ENCODE measurements at regions not wholly inside any gene's neighbourhood (a gene's known extent, or its start where the extent isn't known, plus 50 kb on each side); places are given as distances from the start of the nearest gene placed in this dataset.

- no peaks in the 10 kb centered on the region for H3K79me2 ChIP-seq (ENCODE audit: control insufficient read depth, low read length)
- no peak overlapping the region for H3K4me2 ChIP-seq (ENCODE audit: low read length)
- no peaks in the 10 kb centered on the region for H3K27me3 ChIP-seq (ENCODE audit: control insufficient read depth, low read length)
- no peaks in the 10 kb centered on the region for H3K36me3 ChIP-seq (ENCODE audit: control insufficient read depth, low read length)
- no peak overlapping the region for H3K4me3 ChIP-seq (ENCODE audit: low read length)
- H3K4me1 ChIP-seq (ENCODE audit: control insufficient read depth, low read length), result no peaks in the 10 kb centered on the region
- no peak for TF ChIP-seq EZH2phosphoT487 (IDR thresholded peaks at IDR 0.05; ENCODE audit: borderline replicate concordance, low read length)
- TF ChIP-seq CTCF (IDR thresholded peaks at IDR 0.05; ENCODE audit: low read depth, low read length, poor library complexity, severe bottlenecking), result no peak
- H4K20me1 ChIP-seq (ENCODE audit: control insufficient read depth, insufficient read depth, low read depth, low read length), result no peaks in the 10 kb centered on the region
- no peaks in the 10 kb centered on the region for H3K9me2 ChIP-seq (replicated peaks; ENCODE audit: control insufficient read depth, low read length)
- no peaks in the 10 kb centered on the region for H3F3A ChIP-seq (ENCODE audit: control insufficient read depth, insufficient read depth)
- no peaks in the 10 kb centered on the region for H3K9me3 ChIP-seq (ENCODE audit: control insufficient read depth, insufficient read depth, low read length)
- no peak overlapping the region for H3K27ac ChIP-seq (ENCODE audit: low read depth, low read length)
Observed at GRCh38 chr4:188374871-188375270, 235.6 kb downstream of the TRIML1 start.

- Histone ChIP-seq H3K27me3 (ENCODE audit: control insufficient read depth, low read length) (no peaks in the 10 kb centered on the region), H3K4me2 (ENCODE audit: low read length) (no peak overlapping the region), H3K4me1 (ENCODE audit: control insufficient read depth, low read length) (no peaks in the 10 kb centered on the region), H3K27ac (ENCODE audit: low read depth, low read length) (no peak overlapping the region), H3K9me3 (ENCODE audit: control insufficient read depth, insufficient read depth, low read length) (no peaks in the 10 kb centered on the region), H4K20me1 (ENCODE audit: control insufficient read depth, insufficient read depth, low read depth, low read length) (no peaks in the 10 kb centered on the region), H3F3A (ENCODE audit: control insufficient read depth, insufficient read depth) (no peaks in the 10 kb centered on the region), H3K79me2 (ENCODE audit: control insufficient read depth, low read length) (no peaks in the 10 kb centered on the region), H3K4me3 (ENCODE audit: low read length) (no peak overlapping the region), H3K36me3 (ENCODE audit: control insufficient read depth, low read length) (no peaks in the 10 kb centered on the region), H3K9me2 (replicated peaks; ENCODE audit: control insufficient read depth, low read length) (no peaks in the 10 kb centered on the region)
- TF ChIP-seq CTCF (IDR thresholded peaks at IDR 0.05; ENCODE audit: low read depth, low read length, poor library complexity, severe bottlenecking) (no peak), EZH2phosphoT487 (IDR thresholded peaks at IDR 0.05; ENCODE audit: borderline replicate concordance, low read length) (no peak)
Observed at GRCh38 chr4:188377816-188378215, 238.6 kb downstream of the TRIML1 start.

- no peaks in the 10 kb centered on the region for H3K4me1 ChIP-seq (ENCODE audit: control insufficient read depth, low read length)
- TF ChIP-seq CTCF (IDR thresholded peaks at IDR 0.05; ENCODE audit: low read depth, low read length, poor library complexity, severe bottlenecking) (no peak), EZH2phosphoT487 (IDR thresholded peaks at IDR 0.05; ENCODE audit: borderline replicate concordance, low read length) (no peak)
- H3K4me2 ChIP-seq (ENCODE audit: low read length), result no peak overlapping the region
- no peaks in the 10 kb centered on the region for H3K36me3 ChIP-seq (ENCODE audit: control insufficient read depth, low read length)
- H3K27ac ChIP-seq (ENCODE audit: low read depth, low read length), result no peak overlapping the region
- no peaks in the 10 kb centered on the region for H3K9me3 ChIP-seq (ENCODE audit: control insufficient read depth, insufficient read depth, low read length)
- H3K79me2 ChIP-seq (ENCODE audit: control insufficient read depth, low read length), result no peaks in the 10 kb centered on the region
- no peak overlapping the region for H3K4me3 ChIP-seq (ENCODE audit: low read length)
- no peaks in the 10 kb centered on the region for H3K9me2 ChIP-seq (replicated peaks; ENCODE audit: control insufficient read depth, low read length)
- H4K20me1 ChIP-seq (ENCODE audit: control insufficient read depth, insufficient read depth, low read depth, low read length), result no peaks in the 10 kb centered on the region
- H3F3A ChIP-seq (ENCODE audit: control insufficient read depth, insufficient read depth), result no peaks in the 10 kb centered on the region
- H3K27me3 ChIP-seq (ENCODE audit: control insufficient read depth, low read length), result no peaks in the 10 kb centered on the region
Observed at GRCh38 chr4:188383180-188383579, 243.9 kb downstream of the TRIML1 start.

All from DOHH2 (cell line).